T-helper 17 cell (primary cell): ENCODE measurements at regions not wholly inside any gene's neighbourhood (a gene's known extent, or its start where the extent isn't known, plus 50 kb on each side); places are given as distances from the start of the nearest gene placed in this dataset.

Experiments used
- ATAC-seq: fragments of 150-1000 bp; cut with Tn5 transposase; 2 replicates; pipeline ENCODE4 v1.10.0; 2021; ENCODE audit warnings: mild to moderate bottlenecking, moderate library complexity
- DNase-seq, 3 donors: peaks; one replicate each; pipeline versions ENCODE4 v3.0.0 to v3.0.0-alpha.2; 2020 to 2021
- H3K9me3 ChIP-seq: one replicate; pipeline ENCODE4 v1.7.0; 2013; ENCODE audit warnings: low read length, mild to moderate bottlenecking; ENCODE audit not compliant: control insufficient read depth, poor library complexity, severe bottlenecking
- H3K27ac Mint-ChIP-seq: one replicate; pipeline ENCODE4 v1.8.0; 2022; ENCODE audit warnings: mild to moderate bottlenecking, moderate library complexity, mixed read lengths
- H3K27me3 Mint-ChIP-seq: one replicate; pipeline ENCODE4 v1.8.0; 2022; ENCODE audit warnings: mixed read lengths
- H3K36me3 Mint-ChIP-seq: one replicate; pipeline ENCODE4 v1.8.0; 2022; ENCODE audit warnings: low read depth, mixed read lengths
- H3K4me1 Mint-ChIP-seq: one replicate; pipeline ENCODE4 v1.8.0; 2022; ENCODE audit warnings: mild to moderate bottlenecking, mixed read lengths
- H3K4me3 Mint-ChIP-seq: one replicate; pipeline ENCODE4 v1.8.0; 2022; ENCODE audit warnings: mild to moderate bottlenecking, moderate library complexity, mixed read lengths

DNA sequence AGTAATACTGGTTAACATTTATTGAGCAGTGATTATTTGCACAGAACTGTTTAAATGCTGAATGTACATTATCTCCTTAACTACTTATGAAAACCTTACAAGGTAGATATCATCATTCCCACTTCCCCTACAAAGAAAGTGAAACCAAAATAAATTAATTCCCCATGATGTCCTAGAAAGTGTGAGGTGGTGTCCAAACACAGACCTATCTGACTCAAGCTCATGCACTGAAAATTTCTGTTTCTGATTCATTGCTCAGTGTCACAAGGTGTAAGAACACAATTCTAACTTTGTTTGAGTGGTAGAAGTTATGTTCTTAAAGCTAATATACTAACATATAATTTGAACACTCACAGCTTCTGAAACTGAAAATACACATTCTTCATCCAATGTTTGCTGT is 178.7 kb downstream of the MRPL39 start:
- no peak for DNase-seq
- ATAC-seq = no peak

DNA sequence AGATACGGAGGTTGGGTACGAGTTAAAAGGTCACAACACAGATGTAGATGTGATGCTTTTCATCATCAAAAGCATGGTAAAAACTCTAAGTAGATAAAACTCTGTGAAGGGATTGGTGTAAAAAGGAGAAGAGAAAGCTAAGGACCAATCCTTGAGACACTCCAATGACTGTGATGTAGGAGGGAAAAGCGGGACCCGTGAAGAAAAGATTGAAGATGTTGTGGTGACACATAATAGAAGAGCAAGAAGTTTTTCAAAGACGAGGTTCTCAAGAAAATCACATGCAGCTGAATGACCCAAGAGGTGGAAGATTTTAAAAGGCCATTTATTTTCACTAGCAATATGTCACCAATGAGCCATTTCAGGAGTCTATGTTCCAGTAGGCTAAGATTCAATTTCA is 179.5 kb downstream of the MRPL39 start:
- Mint-ChIP-seq H3K27me3 (peaks cover 16% of the 10 kb centered on the region), H3K27ac (peak overlapping the region; percentile 37), H3K4me1 (peaks cover 6% of the 10 kb centered on the region), H3K4me3 (no peak overlapping the region), H3K36me3 (peaks cover 3% of the 10 kb centered on the region)
- no peak for ATAC-seq
- no peaks in the 10 kb centered on the region for H3K9me3 ChIP-seq
- DNase-seq = no peak

More for the DNA sequence above, 178.7 kb downstream of the MRPL39 start:
- H3K27me3 Mint-ChIP-seq = peaks cover 16% of the 10 kb centered on the region
- no peaks in the 10 kb centered on the region for H3K9me3 ChIP-seq
- no peak overlapping the region for H3K4me3 Mint-ChIP-seq
- H3K36me3 Mint-ChIP-seq = peaks cover 3% of the 10 kb centered on the region
- peaks cover 6% of the 10 kb centered on the region for H3K4me1 Mint-ChIP-seq
- H3K27ac Mint-ChIP-seq = peak overlapping the region; percentile 37

- peaks cover 7% of the 10 kb centered on the region for H3K4me1 Mint-ChIP-seq
- DNase-seq = no peak
- peaks cover 16% of the 10 kb centered on the region for H3K27me3 Mint-ChIP-seq
- H3K9me3 ChIP-seq = no peaks in the 10 kb centered on the region
- no peak overlapping the region for H3K27ac Mint-ChIP-seq
- no peak overlapping the region for H3K4me3 Mint-ChIP-seq
- peaks cover 3% of the 10 kb centered on the region for H3K36me3 Mint-ChIP-seq
- ATAC-seq = no peak
Observed at GRCh38 chr21:25426580-25426979, 180.7 kb downstream of the MRPL39 start.

- no peak for DNase-seq
- peaks cover 16% of the 10 kb centered on the region for H3K27me3 Mint-ChIP-seq
- peaks cover 3% of the 10 kb centered on the region for H3K36me3 Mint-ChIP-seq
- no peak for ATAC-seq
- peaks cover 13% of the 10 kb centered on the region for H3K4me1 Mint-ChIP-seq
- no peak overlapping the region for H3K27ac Mint-ChIP-seq
- no peaks in the 10 kb centered on the region for H3K9me3 ChIP-seq
- no peak overlapping the region for H3K4me3 Mint-ChIP-seq
Observed at GRCh38 chr21:25425156-25425555, 182.1 kb downstream of the MRPL39 start.

DNA sequence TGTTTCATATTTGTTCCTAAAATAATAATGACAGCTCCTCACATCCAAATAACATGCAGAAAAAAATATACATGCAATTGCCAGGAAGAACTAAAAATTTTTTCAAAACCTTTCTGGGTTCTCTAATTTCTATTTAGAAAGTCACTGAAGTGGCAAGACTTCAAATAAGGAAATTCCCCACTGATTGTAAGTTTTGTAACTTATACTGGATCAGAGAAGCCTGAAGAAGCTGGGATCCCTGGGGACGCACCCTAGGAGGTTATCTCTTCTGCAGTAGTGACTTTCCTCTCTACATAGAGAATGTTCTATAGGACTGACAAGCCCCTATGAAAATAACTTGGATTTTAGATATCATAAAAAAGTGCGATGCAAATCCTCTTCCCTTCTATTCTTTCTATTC is 182.6 kb downstream of the MRPL39 start:
- peaks cover 16% of the 10 kb centered on the region for H3K27me3 Mint-ChIP-seq

GRCh38 chr21:25424048-25424447 is 183.2 kb downstream of the MRPL39 start:
- H3K27ac Mint-ChIP-seq = no peak overlapping the region
- H3K9me3 ChIP-seq = no peaks in the 10 kb centered on the region
- H3K27me3 Mint-ChIP-seq = peaks cover 16% of the 10 kb centered on the region
- no peaks in the 10 kb centered on the region for H3K36me3 Mint-ChIP-seq
- peaks cover 13% of the 10 kb centered on the region for H3K4me1 Mint-ChIP-seq
- no peak overlapping the region for H3K4me3 Mint-ChIP-seq
- ATAC-seq (no peak), DNase-seq (no peak)

More for the DNA sequence above, 182.6 kb downstream of the MRPL39 start:
- H3K36me3 Mint-ChIP-seq = peaks cover 3% of the 10 kb centered on the region
- H3K4me3 Mint-ChIP-seq = no peak overlapping the region
- ATAC-seq = no peak
- H3K27ac Mint-ChIP-seq = no peak overlapping the region
- no peak for DNase-seq
- H3K4me1 Mint-ChIP-seq = peaks cover 13% of the 10 kb centered on the region
- H3K9me3 ChIP-seq = no peaks in the 10 kb centered on the region

GRCh38 chr21:25422610-25423608 is 184.4 kb downstream of the MRPL39 start:
- H3K4me1 Mint-ChIP-seq = peaks cover 10% of the 10 kb centered on the region
- no peak overlapping the region for H3K27ac Mint-ChIP-seq
- no peak overlapping the region for H3K4me3 Mint-ChIP-seq
- ATAC-seq = no peak
- no peaks in the 10 kb centered on the region for H3K36me3 Mint-ChIP-seq
- no peak for DNase-seq
- H3K27me3 Mint-ChIP-seq = peaks cover 16% of the 10 kb centered on the region
- H3K9me3 ChIP-seq = no peaks in the 10 kb centered on the region

DNA sequence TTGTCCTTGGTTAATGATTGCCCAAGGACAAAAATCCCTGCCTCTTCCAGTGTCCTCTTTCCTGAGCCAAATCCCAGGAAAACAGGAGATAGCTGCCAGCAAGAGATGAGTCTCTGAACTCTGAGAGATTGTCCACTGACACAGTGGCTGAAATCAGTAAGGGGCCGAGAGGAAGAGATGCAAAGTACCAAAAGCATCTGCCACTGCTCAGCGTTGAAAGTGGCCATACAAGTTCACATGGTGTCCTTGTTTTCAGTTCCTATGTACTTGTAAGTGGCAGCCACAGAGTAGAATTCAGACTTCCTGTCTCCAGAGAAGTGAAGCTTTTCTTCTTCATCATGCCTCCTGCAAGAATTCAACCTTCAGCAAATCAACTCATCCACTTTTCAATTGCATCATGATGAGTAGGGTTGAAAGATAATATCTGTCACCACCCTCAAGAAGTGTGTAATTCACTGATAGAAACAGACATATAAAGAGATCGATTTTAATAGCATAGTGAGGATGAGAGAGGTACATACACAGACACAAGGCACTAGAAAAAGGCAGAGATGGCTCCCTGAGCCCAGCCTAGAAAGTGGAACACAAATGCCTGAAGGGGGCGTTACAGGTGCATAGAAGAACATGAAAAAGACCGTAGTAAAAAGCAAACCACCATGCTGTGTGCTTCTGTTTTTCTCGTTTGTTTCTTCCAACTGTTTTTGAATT is 185.8 kb downstream of the MRPL39 start:
- Mint-ChIP-seq H3K27ac (peak overlapping the region; percentile 34), H3K4me1 (peaks cover 7% of the 10 kb centered on the region), H3K4me3 (peak overlapping the region; percentile 73), H3K27me3 (peaks cover 21% of the 10 kb centered on the region), H3K36me3 (no peaks in the 10 kb centered on the region)
- peak; percentile 14 to 42 (median 15) for DNase-seq
- no peaks in the 10 kb centered on the region for H3K9me3 ChIP-seq
- peak; percentile 95 for ATAC-seq

GRCh38 chr21:25420831-25421230 is 186.4 kb downstream of the MRPL39 start:
- peak overlapping the region; percentile 34 for H3K27ac Mint-ChIP-seq
- H3K9me3 ChIP-seq = no peaks in the 10 kb centered on the region
- DNase-seq = no peak
- no peak for ATAC-seq
- no peaks in the 10 kb centered on the region for H3K36me3 Mint-ChIP-seq
- H3K4me1 Mint-ChIP-seq = peaks cover 7% of the 10 kb centered on the region
- no peak overlapping the region for H3K4me3 Mint-ChIP-seq
- H3K27me3 Mint-ChIP-seq = peaks cover 21% of the 10 kb centered on the region

- Mint-ChIP-seq H3K27ac (no peak overlapping the region), H3K4me1 (peaks cover 6% of the 10 kb centered on the region), H3K36me3 (no peaks in the 10 kb centered on the region), H3K4me3 (no peak overlapping the region), H3K27me3 (peaks cover 5% of the 10 kb centered on the region)
- no peak for ATAC-seq
- no peaks in the 10 kb centered on the region for H3K9me3 ChIP-seq
- no peak for DNase-seq
Observed at GRCh38 chr21:25416669-25417068, 190.6 kb downstream of the MRPL39 start.

DNA sequence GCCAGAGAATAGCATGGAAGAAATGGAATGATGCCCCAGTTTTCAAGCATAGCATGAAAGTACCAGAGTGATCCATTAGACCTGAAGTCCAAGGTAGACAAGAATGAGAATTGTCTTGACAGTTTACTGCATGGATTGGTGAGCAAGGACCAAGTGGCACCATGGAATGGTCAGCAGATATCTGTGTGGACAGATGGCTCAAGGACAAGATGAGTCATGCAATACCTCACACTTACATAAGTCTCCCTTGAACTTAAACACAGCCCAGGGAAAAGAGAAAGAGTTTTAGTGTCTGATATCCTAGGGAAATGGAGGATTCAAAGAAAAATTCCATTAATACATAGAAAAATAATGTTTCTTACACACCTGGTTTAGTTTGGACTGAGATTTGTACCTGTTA is 195.2 kb downstream of the MRPL39 start:
- Mint-ChIP-seq H3K36me3 (no peaks in the 10 kb centered on the region), H3K4me3 (no peak overlapping the region), H3K27me3 (peaks cover 18% of the 10 kb centered on the region), H3K4me1 (peaks cover 3% of the 10 kb centered on the region), H3K27ac (no peak overlapping the region)
- DNase-seq (no peak), ATAC-seq (no peak)
- no peaks in the 10 kb centered on the region for H3K9me3 ChIP-seq

DNA sequence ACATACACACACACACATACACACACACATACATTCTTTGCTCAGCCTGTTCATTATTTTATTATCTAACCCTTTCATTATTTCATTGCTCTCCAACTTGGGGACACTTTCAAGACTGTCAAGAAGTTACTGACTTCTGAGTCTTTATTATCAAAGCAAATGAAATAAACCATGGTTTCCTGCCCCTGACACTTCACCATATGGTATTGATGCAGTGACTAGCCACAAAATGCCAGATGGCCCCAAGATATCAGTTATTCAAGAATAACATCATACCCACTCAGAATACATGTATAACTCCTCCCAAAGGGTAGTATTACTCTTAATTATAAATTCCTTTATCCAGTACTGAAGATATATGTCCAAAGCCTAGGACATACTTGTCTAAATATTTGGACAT is 197.3 kb downstream of the MRPL39 start:
- no peak for ATAC-seq
- Mint-ChIP-seq H3K4me1 (peaks cover 6% of the 10 kb centered on the region), H3K27me3 (peaks cover 18% of the 10 kb centered on the region), H3K36me3 (no peaks in the 10 kb centered on the region), H3K4me3 (no peak overlapping the region), H3K27ac (no peak overlapping the region)
- DNase-seq = no peak
- no peaks in the 10 kb centered on the region for H3K9me3 ChIP-seq

- ATAC-seq = no peak
- no peak overlapping the region for H3K27ac Mint-ChIP-seq
- no peaks in the 10 kb centered on the region for H3K36me3 Mint-ChIP-seq
- DNase-seq = no peak
- H3K9me3 ChIP-seq = no peaks in the 10 kb centered on the region
- peaks cover 18% of the 10 kb centered on the region for H3K27me3 Mint-ChIP-seq
- H3K4me1 Mint-ChIP-seq = peaks cover 6% of the 10 kb centered on the region
- no peak overlapping the region for H3K4me3 Mint-ChIP-seq
Observed at GRCh38 chr21:25408666-25409065, 198.6 kb downstream of the MRPL39 start.
